H1 (cell line): ENCODE measurements at regions not wholly inside any gene's neighbourhood (a gene's known extent, or its start where the extent isn't known, plus 50 kb on each side); places are given as distances from the start of the nearest gene placed in this dataset.

Experiments
- CTCF ChIA-PET: fragments of 300-600 bp; sonication (Branson Sonifier 250); formaldehyde crosslinking; loops from one replicate; lab custom pipeline; 2021; ENCODE audit not compliant: partially characterized antibody; lab: Charles Lee
- POLR2A ChIA-PET: fragments of 300-600 bp; sonication (Branson Sonifier 250); formaldehyde crosslinking; loops from one replicate; lab custom pipeline; 2021; ENCODE audit warnings: inconsistent platforms; ENCODE audit not compliant: partially characterized antibody; lab: Charles Lee
- DNase-seq, 2 experiments: peaks; one replicate each; pipeline versions ENCODE4 v3.0.0 to v3.0.0-alpha.2; 2010 to 2022; ENCODE audit warnings: low spot score in 2 of 2, low read depth in 1 of 2, mixed read lengths in 1 of 2
- FAIRE-seq: peaks from 2 replicates; lab custom pipeline; 2011; peaks lifted over from hg19 to GRCh38; lab: Jason Lieb, UNC
- H2AFZ ChIP-seq: 2 replicates; pipeline ENCODE4 v1.8.1; 2012; ENCODE audit warnings: low read length, inconsistent platforms
- H2AK5ac ChIP-seq: 2 replicates; pipeline ENCODE4 v1.6.1; 2013; ENCODE audit warnings: low read depth, low read length
- H2BK120ac ChIP-seq: replicated peaks from 2 replicates; pipeline ENCODE3; 2013; ENCODE audit warnings: low read depth, low read length, inconsistent platforms
- H2BK12ac ChIP-seq: 2 replicates; pipeline ENCODE4 v1.6.1; 2013; ENCODE audit warnings: low read depth, low read length
- H2BK15ac ChIP-seq: 2 replicates; pipeline ENCODE4 v1.6.1; 2013; ENCODE audit warnings: low read length
- H2BK20ac ChIP-seq: 2 replicates; pipeline ENCODE4 v1.6.1; 2013; ENCODE audit warnings: low read length
- H2BK5ac ChIP-seq: 2 replicates; pipeline ENCODE4 v1.6.1; 2013; ENCODE audit warnings: low read depth, low read length
- H3K14ac ChIP-seq: 2 replicates; pipeline ENCODE4 v1.6.1; 2013; ENCODE audit warnings: inconsistent platforms; ENCODE audit not compliant: insufficient read length
- H3K18ac ChIP-seq: 2 replicates; pipeline ENCODE4 v1.6.1; 2013; ENCODE audit warnings: low read length; ENCODE audit errors: extremely low read depth
- H3K23ac ChIP-seq: 2 replicates; pipeline ENCODE4 v1.6.1; 2013; ENCODE audit warnings: inconsistent platforms; ENCODE audit not compliant: insufficient read length
- H3K23me2 ChIP-seq: 2 replicates; pipeline ENCODE4 v1.6.1; 2013; ENCODE audit warnings: low read depth, low read length
- H3K27ac ChIP-seq: 2 replicates; pipeline ENCODE4 v1.6.1; 2011; ENCODE audit warnings: low read depth, low read length, inconsistent platforms
- H3K27me3 ChIP-seq, 4 experiments: replicated peaks in 1 of 4; 1 replicate in 1 of 4; 2 replicates in 3 of 4; pipeline versions ENCODE4 v1.6.1 to v1.8.1; 2011 to 2013; ENCODE audit warnings: low read length in 3 of 4, mild to moderate bottlenecking in 3 of 4, inconsistent platforms in 2 of 4, mixed read lengths in 2 of 4, moderate library complexity in 1 of 4; ENCODE audit not compliant: control insufficient read depth in 3 of 4, insufficient read depth in 3 of 4; ENCODE audit errors: extremely low read depth in 1 of 4
- H3K36me3 ChIP-seq, 4 experiments: 2 replicates each; pipeline versions ENCODE4 v1.6.1 to v1.8.1; 2011 to 2013; ENCODE audit warnings: mild to moderate bottlenecking in 4 of 4, low read length in 3 of 4, moderate library complexity in 2 of 4, control low read depth in 1 of 4, inconsistent platforms in 1 of 4; ENCODE audit not compliant: insufficient read depth in 4 of 4, control insufficient read depth in 2 of 4
- H3K4ac ChIP-seq: replicated peaks from 2 replicates; pipeline ENCODE3; 2013; ENCODE audit warnings: low read length, low read depth, mixed read lengths, inconsistent platforms; ENCODE audit not compliant: insufficient read length
- H3K4me1 ChIP-seq, 4 experiments: replicated peaks in 1 of 4; 1 replicate in 1 of 4; 2 replicates in 3 of 4; pipeline versions ENCODE4 v1.6.1 to v1.8.1; 2011 to 2013; ENCODE audit warnings: low read length in 3 of 4, inconsistent platforms in 2 of 4, mixed read lengths in 1 of 4; ENCODE audit not compliant: insufficient read depth in 4 of 4, control insufficient read depth in 3 of 4
- H3K4me2 ChIP-seq, 2 experiments: 2 replicates each; pipeline versions ENCODE4 v1.6.1 to v1.8.1; 2011 to 2013; ENCODE audit warnings: low read depth in 2 of 2, low read length in 2 of 2, control low read depth in 1 of 2, inconsistent platforms in 1 of 2, mild to moderate bottlenecking in 1 of 2; ENCODE audit not compliant: insufficient read depth in 1 of 2
- H3K4me3 ChIP-seq, 4 experiments: fragments of 200-600, 300-600 bp in 1 of 4; sonication (generic), shearing (Covaris generic), sonication (Bioruptor Twin) in 1 of 4; 2 replicates each; pipeline versions ENCODE4 v1.5.1 to v1.8.1; 2011 to 2016; ENCODE audit warnings: low read length in 4 of 4, low read depth in 3 of 4, control low read depth in 2 of 4, inconsistent platforms in 2 of 4, mild to moderate bottlenecking in 2 of 4, mixed read lengths in 1 of 4, moderate library complexity in 1 of 4; ENCODE audit not compliant: insufficient read depth in 2 of 4; ENCODE audit errors: extremely low read depth in 1 of 4
- H3K56ac ChIP-seq: replicated peaks from 2 replicates; pipeline ENCODE3; 2013; ENCODE audit warnings: low read depth, mild to moderate bottlenecking, mixed read lengths, low read length, inconsistent platforms; ENCODE audit not compliant: insufficient read length
- H3K79me1 ChIP-seq: 2 replicates; pipeline ENCODE4 v1.6.1; 2013; ENCODE audit warnings: low read depth, low read length, control low read depth
- H3K79me2 ChIP-seq, 2 experiments: 2 replicates each; pipeline versions ENCODE4 v1.6.1 to v1.8.1; 2012 to 2013; ENCODE audit warnings: low read length in 2 of 2, mild to moderate bottlenecking in 2 of 2, inconsistent platforms in 1 of 2; ENCODE audit not compliant: insufficient read depth in 2 of 2, control insufficient read depth in 1 of 2
- H3K9ac ChIP-seq, 4 experiments: replicated peaks in 1 of 4; 1 replicate in 1 of 4; 2 replicates in 3 of 4; pipeline versions ENCODE4 v1.6.1 to v1.8.1; 2011 to 2013; ENCODE audit warnings: low read depth in 3 of 4, low read length in 3 of 4, control low read depth in 2 of 4, mild to moderate bottlenecking in 2 of 4, moderate library complexity in 2 of 4, inconsistent platforms in 1 of 4; ENCODE audit errors: extremely low read depth in 1 of 4
- H3K9me3 ChIP-seq, 2 experiments: 2 replicates each; pipeline versions ENCODE4 v1.6.1 to v1.8.1; 2012 to 2013; ENCODE audit warnings: mild to moderate bottlenecking in 2 of 2, moderate library complexity in 2 of 2, control low read depth in 1 of 2, inconsistent platforms in 1 of 2, low read depth in 1 of 2, low read length in 1 of 2, mixed read lengths in 1 of 2; ENCODE audit not compliant: insufficient read depth in 2 of 2
- H4K20me1 ChIP-seq, 2 experiments: replicated peaks in 1 of 2; 2 replicates each; pipeline versions ENCODE3 to v1.8.1; 2011 to 2013; ENCODE audit warnings: inconsistent platforms in 2 of 2, low read length in 2 of 2, mild to moderate bottlenecking in 1 of 2; ENCODE audit not compliant: insufficient read depth in 2 of 2, control insufficient read depth in 1 of 2
- H4K5ac ChIP-seq: 2 replicates; pipeline ENCODE4 v1.6.1; 2013; ENCODE audit warnings: low read length, low read depth, mixed read lengths, inconsistent platforms; ENCODE audit not compliant: insufficient read length
- H4K8ac ChIP-seq: 2 replicates; pipeline ENCODE4 v1.8.0; 2013; ENCODE audit warnings: mild to moderate bottlenecking, moderate library complexity, low read length, inconsistent platforms; ENCODE audit not compliant: insufficient read depth; ENCODE audit errors: extremely low read depth
- H4K91ac ChIP-seq: replicated peaks from 2 replicates; pipeline ENCODE3; 2013; ENCODE audit warnings: low read length, mixed read lengths, inconsistent platforms; ENCODE audit not compliant: insufficient read length
- BCL11A ChIP-seq, 2 experiments: IDR thresholded peaks; one replicate each; pipeline ENCODE4 v1.6.1; 2011; ENCODE audit warnings: low read depth in 2 of 2, low read length in 2 of 2, mild to moderate bottlenecking in 2 of 2
- BRCA1 ChIP-seq: IDR thresholded peaks from 2 replicates; pipeline ENCODE4 v1.6.1; 2012; ENCODE audit warnings: low read depth, low read length, improper control_type of control experiment
- CHD1 ChIP-seq: IDR thresholded peaks from 2 replicates; pipeline ENCODE4 v1.6.1; 2012; ENCODE audit warnings: low read depth, low read length, improper control_type of control experiment
- HDAC2 ChIP-seq, 2 experiments: fragments of 300-600 bp in 1 of 2; sonication (generic) in 1 of 2; IDR thresholded peaks; 2 replicates each; pipeline ENCODE4 v1.6.1; 2011 to 2012; ENCODE audit warnings: low read depth in 2 of 2, low read length in 2 of 2, mild to moderate bottlenecking in 2 of 2, moderate library complexity in 2 of 2, borderline replicate concordance in 1 of 2, inconsistent platforms in 1 of 2
- KDM1A ChIP-seq: fragments of 200-600, 300-600 bp; sonication (generic); IDR thresholded peaks from 2 replicates; pipeline ENCODE4 v1.7.1; 2016; ENCODE audit warnings: mild to moderate bottlenecking, low read length, borderline replicate concordance
- PHF8 ChIP-seq: fragments of 200-600 bp; sonication (generic); conservative IDR thresholded peaks from 2 replicates; pipeline ENCODE4 v1.7.1; 2012; ENCODE audit warnings: low read depth, mild to moderate bottlenecking, inconsistent platforms, low read length, moderate library complexity
- SIX5 ChIP-seq: IDR thresholded peaks from 2 replicates; pipeline ENCODE4 v1.6.1; 2011; ENCODE audit warnings: mild to moderate bottlenecking, low read depth, low read length
- SUZ12 ChIP-seq: fragments of 200-600 bp; sonication (generic); IDR thresholded peaks from 2 replicates; pipeline ENCODE4 v1.6.1; 2012; ENCODE audit warnings: mild to moderate bottlenecking, inconsistent platforms, low read length, moderate library complexity, mixed read lengths

GRCh38 chr9:115930472-115930871 is 223.1 kb upstream of the PAPPA start:
- FAIRE-seq, result no peak
- H3K9ac ChIP-seq, result no peak overlapping the region
- CTCF ChIA-PET, result interaction anchor here (0.8 to 0.9 kb wide), 2 partner anchors 12 to 52 kb away, joined by 3 read pairs; no protein-coding TSS in a partner anchor
- TF ChIP-seq BCL11A (IDR thresholded peaks at IDR 0.05; ENCODE audit: low read depth in 2 of 2, low read length in 2 of 2) (no peak), BRCA1 (no peak), KDM1A (no peak), PHF8 (no peak), SIX5 (no peak), CHD1 (no peak), HDAC2 (IDR thresholded peaks at IDR 0.05; ENCODE audit: borderline replicate concordance in 1 of 2, low read depth in 2 of 2, low read length in 2 of 2) (no peak), SUZ12 (no peak)

More at GRCh38 chr9:115930472-115930871, 223.1 kb upstream of the PAPPA start:
- Histone ChIP-seq H3K79me2 (no peaks in the 10 kb centered on the region), H3K36me3 (no peaks in the 10 kb centered on the region), H4K5ac (no peak overlapping the region), H2BK120ac (no peak overlapping the region), H3K56ac (no peak overlapping the region), H3K27me3 (no peaks in the 10 kb centered on the region), H3K23ac (no peak overlapping the region), H3K4me3 (no peak overlapping the region), H3K27ac (no peak overlapping the region), H3K79me1 (no peaks in the 10 kb centered on the region), H3K4me2 (no peak overlapping the region), H2AK5ac (no peak overlapping the region), H4K20me1 (no peaks in the 10 kb centered on the region), H3K9me3 (no peaks in the 10 kb centered on the region), H2BK12ac (no peak overlapping the region), H4K91ac (no peak overlapping the region), H3K14ac (no peak overlapping the region), H3K4me1 (no peaks in the 10 kb centered on the region), H3K18ac (no peak overlapping the region), H2AFZ (peak overlapping the region; percentile 31; the same call in 1 of the 2 replicates), H2BK5ac (no peak overlapping the region), H2BK20ac (no peak overlapping the region), H3K4ac (no peak overlapping the region), H4K8ac (no peak overlapping the region), H3K23me2 (no peaks in the 10 kb centered on the region), H2BK15ac (no peak overlapping the region)
- POLR2A ChIA-PET, result no interaction called here
- no peak for DNase-seq
